ENCODE measurements at regions not wholly inside any gene's neighbourhood (a gene's known extent, or its start where the extent isn't known, plus 50 kb on each side); places are given as distances from the start of the nearest gene placed in this dataset.

GRCh38 chr17:55961386-55961785 lies 191.9 kb upstream of the ANKFN1 start:
- POLR2A ChIA-PET (ENCODE audit: low non-redundant PET), result no interaction called here
- no peak for TF ChIP-seq CTCF (conservative IDR thresholded peaks at IDR 0.05; ENCODE audit: low read depth)
- H3K27ac ChIP-seq, result no peak overlapping the region
- CTCF ChIA-PET, result interaction anchor here (0.6 kb wide), 1 partner anchor 358 kb away, joined by 3 read pairs; no protein-coding TSS in a partner anchor
- DNase-seq (ENCODE audit: low spot score), result no peak

GRCh38 chr17:55962951-55963401 lies 190.3 kb upstream of the ANKFN1 start:
- CTCF ChIA-PET, result no interaction called here
- no peak overlapping the region for H3K27ac ChIP-seq
- POLR2A ChIA-PET (ENCODE audit: low non-redundant PET), result no interaction called here
- DNase-seq (ENCODE audit: low spot score), result no peak
- no peak for TF ChIP-seq CTCF (conservative IDR thresholded peaks at IDR 0.05; ENCODE audit: low read depth)

GRCh38 chr17:55964191-55964590 lies 189.1 kb upstream of the ANKFN1 start:
- no peak overlapping the region for H3K27ac ChIP-seq
- ChIA-PET POLR2A (ENCODE audit: low non-redundant PET) (no interaction called here), CTCF (no interaction called here)
- TF ChIP-seq CTCF (conservative IDR thresholded peaks at IDR 0.05; ENCODE audit: low read depth), result no peak
- no peak for DNase-seq (ENCODE audit: low spot score)

GRCh38 chr17:55965051-55965450 lies 188.2 kb upstream of the ANKFN1 start:
- ChIA-PET POLR2A (ENCODE audit: low non-redundant PET) (no interaction called here), CTCF (no interaction called here)
- no peak overlapping the region for H3K27ac ChIP-seq
- no peak for TF ChIP-seq CTCF (conservative IDR thresholded peaks at IDR 0.05; ENCODE audit: low read depth)
- DNase-seq (ENCODE audit: low spot score), result no peak

GRCh38 chr17:55969562-55970324 lies 183.5 kb upstream of the ANKFN1 start:
- CTCF ChIA-PET, result interaction anchor here (0.6 kb wide), 1 partner anchor 108 kb away, joined by 3 read pairs; no protein-coding TSS in a partner anchor
- H3K27ac ChIP-seq, result no peak overlapping the region
- no peak for TF ChIP-seq CTCF (conservative IDR thresholded peaks at IDR 0.05; ENCODE audit: low read depth)
- POLR2A ChIA-PET (ENCODE audit: low non-redundant PET), result no interaction called here
- peak; percentile 38 for DNase-seq (ENCODE audit: low spot score)

GRCh38 chr17:55978578-55978977 lies 174.7 kb upstream of the ANKFN1 start:
- ChIA-PET POLR2A (ENCODE audit: low non-redundant PET) (no interaction called here), CTCF (no interaction called here)
- no peak for TF ChIP-seq CTCF (conservative IDR thresholded peaks at IDR 0.05; ENCODE audit: low read depth)
- DNase-seq (ENCODE audit: low spot score), result no peak
- no peak overlapping the region for H3K27ac ChIP-seq
